ENCODE measurements at regions not wholly inside any gene's neighbourhood (a gene's known extent, or its start where the extent isn't known, plus 50 kb on each side); places are given as distances from the start of the nearest gene placed in this dataset.

DNA sequence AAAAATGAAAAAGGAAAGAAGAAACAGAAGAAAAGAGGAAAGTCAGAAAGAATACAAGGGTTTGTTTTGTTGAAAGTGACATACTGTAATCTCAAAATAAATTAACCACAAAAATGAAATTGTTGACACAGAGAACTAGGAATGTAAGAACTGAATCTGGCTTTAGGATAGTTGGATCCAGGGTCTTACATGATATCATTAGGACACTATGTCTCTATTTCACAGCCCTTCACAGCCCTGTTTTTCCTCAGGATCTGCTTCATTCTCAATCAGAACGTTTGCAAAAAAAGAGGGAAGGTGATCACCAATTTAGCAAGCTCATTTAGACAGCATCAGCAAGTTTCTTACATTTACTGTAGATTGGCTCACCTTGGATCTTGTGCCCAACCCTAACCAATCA is 188.5 kb upstream of the NREP start:
- 22% methylated on average over 1 of the region's 1 CpG; no CpG with 5 or more reads in 1 of the 2 donors for WGBS, 2 donors (ENCODE audit: low coverage in 1 of 2)

DNA sequence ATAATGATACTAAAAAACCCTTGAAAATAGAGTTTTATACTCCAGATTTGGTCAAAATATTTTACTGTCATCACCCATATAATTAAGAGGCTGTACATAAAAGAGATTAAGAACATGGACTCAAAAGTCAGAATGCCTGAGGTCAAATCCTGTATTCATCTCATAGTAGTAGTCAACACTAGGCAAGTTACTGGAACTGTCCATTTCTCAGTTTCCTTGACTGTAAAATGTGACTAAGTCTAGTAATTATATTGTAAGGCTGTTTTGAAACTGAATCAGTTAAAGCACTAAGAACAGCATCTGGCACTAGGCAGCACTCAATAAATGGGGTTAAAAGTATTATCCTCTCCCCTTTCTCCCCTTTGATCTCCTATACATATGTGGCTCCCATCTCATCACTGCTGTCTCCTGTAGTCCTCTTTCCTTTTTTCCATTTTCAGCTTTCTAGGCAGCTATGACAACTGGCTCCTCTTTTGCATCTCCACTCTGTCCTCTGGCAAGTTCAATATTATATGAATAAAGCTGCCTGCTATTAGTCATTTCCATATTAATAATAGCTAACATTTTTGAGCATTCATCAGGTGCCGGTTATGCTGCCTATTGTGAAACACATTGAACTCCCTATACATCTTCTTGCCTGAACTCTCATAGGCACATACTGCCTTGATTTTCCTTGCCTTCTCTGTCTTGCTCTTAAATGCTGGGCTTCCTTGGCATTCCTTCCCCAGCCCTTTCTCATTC is 185.8 kb upstream of the NREP start:
- Histone ChIP-seq H3K27me3 (no peaks in the 10 kb centered on the region), H3K4me3 (no peak overlapping the region), H3K4me1 (no peaks in the 10 kb centered on the region), H3K36me3 (no peaks in the 10 kb centered on the region), H3K27ac (no peak overlapping the region), H3K9me3 (no peaks in the 10 kb centered on the region)
- intact Hi-C loops (cut with DNase I; ENCODE audit: low total_unique reads) (no loop called here), in situ Hi-C loops (cut with MboI; ENCODE audit: low pct_ligation_motif_present in 1 of 4, low pct_unique_long_range_greater_than_20kb in 1 of 4, low sequenced_read_pairs in 3 of 4) (no loop called here)
- TF ChIP-seq, protein P1, sequence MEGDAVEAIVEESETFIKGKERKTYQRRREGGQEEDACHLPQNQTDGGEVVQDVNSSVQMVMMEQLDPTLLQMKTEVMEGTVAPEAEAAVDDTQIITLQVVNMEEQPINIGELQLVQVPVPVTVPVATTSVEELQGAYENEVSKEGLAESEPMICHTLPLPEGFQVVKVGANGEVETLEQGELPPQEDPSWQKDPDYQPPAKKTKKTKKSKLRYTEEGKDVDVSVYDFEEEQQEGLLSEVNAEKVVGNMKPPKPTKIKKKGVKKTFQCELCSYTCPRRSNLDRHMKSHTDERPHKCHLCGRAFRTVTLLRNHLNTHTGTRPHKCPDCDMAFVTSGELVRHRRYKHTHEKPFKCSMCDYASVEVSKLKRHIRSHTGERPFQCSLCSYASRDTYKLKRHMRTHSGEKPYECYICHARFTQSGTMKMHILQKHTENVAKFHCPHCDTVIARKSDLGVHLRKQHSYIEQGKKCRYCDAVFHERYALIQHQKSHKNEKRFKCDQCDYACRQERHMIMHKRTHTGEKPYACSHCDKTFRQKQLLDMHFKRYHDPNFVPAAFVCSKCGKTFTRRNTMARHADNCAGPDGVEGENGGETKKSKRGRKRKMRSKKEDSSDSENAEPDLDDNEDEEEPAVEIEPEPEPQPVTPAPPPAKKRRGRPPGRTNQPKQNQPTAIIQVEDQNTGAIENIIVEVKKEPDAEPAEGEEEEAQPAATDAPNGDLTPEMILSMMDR (IDR thresholded peaks at IDR 0.05) = no peak
- TF ChIP-seq POLR2A (IDR thresholded peaks at IDR 0.05) (no peak), EP300 (IDR thresholded peaks at IDR 0.05; ENCODE audit: low read depth) (no peak), POLR2AphosphoS5 (IDR thresholded peaks at IDR 0.05) (no peak)
- WGBS, 2 donors (ENCODE audit: low coverage in 1 of 2) = 80 to 89% methylated on average over 1 of the region's 1 CpG
- no peak for DNase-seq

More for the DNA sequence above, 188.5 kb upstream of the NREP start:
- intact Hi-C loops (cut with DNase I; ENCODE audit: low total_unique reads) = no loop called here
- Histone ChIP-seq H3K4me3 (no peak overlapping the region), H3K27me3 (no peaks in the 10 kb centered on the region), H3K4me1 (no peaks in the 10 kb centered on the region), H3K9me3 (no peaks in the 10 kb centered on the region), H3K36me3 (no peaks in the 10 kb centered on the region), H3K27ac (no peak overlapping the region)
- TF ChIP-seq POLR2AphosphoS5 (IDR thresholded peaks at IDR 0.05) (no peak), EP300 (IDR thresholded peaks at IDR 0.05; ENCODE audit: low read depth) (no peak), POLR2A (IDR thresholded peaks at IDR 0.05) (no peak)
- TF ChIP-seq, protein P1 (IDR thresholded peaks at IDR 0.05) = no peak
- in situ Hi-C loops (cut with MboI; ENCODE audit: low pct_ligation_motif_present in 1 of 4, low pct_unique_long_range_greater_than_20kb in 1 of 4, low sequenced_read_pairs in 3 of 4) = no loop called here
- DNase-seq = no peak

DNA sequence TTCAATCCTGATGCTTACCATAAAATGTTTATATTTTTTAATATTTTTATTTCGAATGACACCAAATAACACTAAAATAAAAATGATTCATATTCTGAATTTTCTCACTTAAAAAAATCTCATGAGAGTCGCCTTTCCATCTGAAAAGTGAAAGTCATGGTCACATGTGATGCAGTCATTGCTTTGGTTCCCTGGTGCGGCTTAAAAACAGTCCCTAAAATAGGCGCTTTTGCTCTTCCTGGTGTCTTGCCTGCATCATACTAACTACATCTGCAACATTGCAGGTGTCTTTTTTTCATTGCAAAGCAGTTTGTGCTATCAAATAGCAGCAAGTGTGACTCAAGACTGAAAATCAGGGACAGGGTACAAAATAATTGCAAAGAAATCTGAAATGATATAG is 185.2 kb upstream of the NREP start:
- H3K9me3 ChIP-seq = no peaks in the 10 kb centered on the region
- H3K4me1 ChIP-seq = no peaks in the 10 kb centered on the region
- TF ChIP-seq EP300 (IDR thresholded peaks at IDR 0.05; ENCODE audit: low read depth) (no peak), POLR2AphosphoS5 (IDR thresholded peaks at IDR 0.05) (no peak), POLR2A (IDR thresholded peaks at IDR 0.05) (no peak)
- TF ChIP-seq, protein P1 (IDR thresholded peaks at IDR 0.05) = no peak
- no peaks in the 10 kb centered on the region for H3K27me3 ChIP-seq
- H3K4me3 ChIP-seq = no peak overlapping the region
- intact Hi-C loops (cut with DNase I; ENCODE audit: low total_unique reads) = no loop called here
- in situ Hi-C loops (cut with MboI; ENCODE audit: low pct_ligation_motif_present in 1 of 4, low pct_unique_long_range_greater_than_20kb in 1 of 4, low sequenced_read_pairs in 3 of 4) = no loop called here
- WGBS, 2 donors (ENCODE audit: low coverage in 1 of 2) = 78 to 87% methylated on average over 4 of the region's 4 CpGs
- H3K27ac ChIP-seq = no peak overlapping the region
- no peak for DNase-seq
- no peaks in the 10 kb centered on the region for H3K36me3 ChIP-seq

DNA sequence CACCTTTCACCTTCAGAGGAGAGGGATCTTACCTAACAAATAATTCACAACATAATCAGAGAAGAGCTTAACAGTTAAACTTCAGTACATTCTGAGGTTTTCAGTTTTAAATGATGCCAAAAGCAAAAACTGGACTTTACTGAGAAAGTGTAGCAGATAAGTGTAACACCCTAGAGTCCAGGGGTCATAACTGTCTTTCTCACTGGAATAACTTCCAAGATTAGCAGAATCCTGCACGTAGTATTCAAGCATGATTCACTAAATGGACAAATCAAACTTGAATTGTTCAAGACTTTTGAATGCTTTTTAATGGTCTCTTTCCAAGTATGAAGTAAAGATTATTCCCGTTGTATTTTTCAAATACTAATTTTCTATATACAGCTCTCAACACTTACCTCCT is 180.1 kb upstream of the NREP start:
- 50 to 72% methylated on average over 2 of the region's 2 CpGs for WGBS, 2 donors (ENCODE audit: low coverage in 1 of 2)
- in situ Hi-C loops (cut with MboI; ENCODE audit: low pct_ligation_motif_present in 1 of 4, low pct_unique_long_range_greater_than_20kb in 1 of 4, low sequenced_read_pairs in 3 of 4) = no loop called here
- Histone ChIP-seq H3K4me3 (no peak overlapping the region), H3K9me3 (no peaks in the 10 kb centered on the region), H3K4me1 (no peaks in the 10 kb centered on the region), H3K27me3 (no peaks in the 10 kb centered on the region), H3K27ac (no peak overlapping the region), H3K36me3 (no peaks in the 10 kb centered on the region)
- no peak for TF ChIP-seq POLR2A (IDR thresholded peaks at IDR 0.05)
- TF ChIP-seq POLR2AphosphoS5 (IDR thresholded peaks at IDR 0.05) = no peak
- TF ChIP-seq, protein P1 (IDR thresholded peaks at IDR 0.05) = no peak
- no peak for TF ChIP-seq EP300 (IDR thresholded peaks at IDR 0.05; ENCODE audit: low read depth)
- intact Hi-C loops (cut with DNase I; ENCODE audit: low total_unique reads) = no loop called here
- no peak for DNase-seq
